ENCODE measurements at regions not wholly inside any gene's neighbourhood (a gene's known extent, or its start where the extent isn't known, plus 50 kb on each side); places are given as distances from the start of the nearest gene placed in this dataset.

DNA sequence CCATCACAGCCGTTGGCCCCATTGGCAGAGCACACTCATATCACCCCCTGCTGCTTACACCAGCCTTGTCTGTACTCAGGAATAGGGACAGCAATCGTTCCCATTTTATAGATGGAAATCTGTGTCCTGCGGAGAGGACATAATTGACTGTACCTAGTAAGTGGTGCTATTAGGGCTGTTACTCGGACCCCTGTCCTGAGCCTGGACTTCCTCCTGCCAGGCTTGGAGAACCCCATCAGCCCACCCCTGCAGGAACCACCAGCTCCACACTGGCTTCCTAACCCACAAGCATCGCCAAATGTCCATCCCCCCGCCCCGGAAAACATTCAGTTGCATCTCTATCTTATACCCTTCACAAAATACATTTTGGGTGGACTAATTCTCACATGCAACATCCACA is 139.8 kb upstream of the RET start:
- Histone ChIP-seq H3K36me3 (ENCODE audit: insufficient read depth, low read length) (no peaks in the 10 kb centered on the region), H3K9me3 (ENCODE audit: control insufficient read depth in 1 of 2, insufficient read depth in 1 of 2, low read length in 2 of 2) (peaks cover 0 to 13% of the 10 kb centered on the region in 2 experiments), H3K27me3 (ENCODE audit: control insufficient read depth in 1 of 2, insufficient read depth in 2 of 2, low read length in 2 of 2) (peaks cover 4 to 15% of the 10 kb centered on the region in 2 experiments), H3K4me1 (ENCODE audit: insufficient read depth, low read length) (peaks cover 24% of the 10 kb centered on the region), H3K4me3 (ENCODE audit: low read length) (no peak overlapping the region), H3K27ac (ENCODE audit: low read depth in 1 of 2, low read length in 2 of 2) (no peak overlapping the region)
- intact Hi-C loops (cut with DNase I, micrococcal nuclease), result loop anchor here in 1 of 2 experiments (10.0 kb wide), 1 partner anchor 198 kb away; the partner anchor contains the start of gene CSGALNACT2
- ChIA-PET CTCF (no interaction called here), POLR2A (no interaction called here)
- TF ChIP-seq, protein P1, sequence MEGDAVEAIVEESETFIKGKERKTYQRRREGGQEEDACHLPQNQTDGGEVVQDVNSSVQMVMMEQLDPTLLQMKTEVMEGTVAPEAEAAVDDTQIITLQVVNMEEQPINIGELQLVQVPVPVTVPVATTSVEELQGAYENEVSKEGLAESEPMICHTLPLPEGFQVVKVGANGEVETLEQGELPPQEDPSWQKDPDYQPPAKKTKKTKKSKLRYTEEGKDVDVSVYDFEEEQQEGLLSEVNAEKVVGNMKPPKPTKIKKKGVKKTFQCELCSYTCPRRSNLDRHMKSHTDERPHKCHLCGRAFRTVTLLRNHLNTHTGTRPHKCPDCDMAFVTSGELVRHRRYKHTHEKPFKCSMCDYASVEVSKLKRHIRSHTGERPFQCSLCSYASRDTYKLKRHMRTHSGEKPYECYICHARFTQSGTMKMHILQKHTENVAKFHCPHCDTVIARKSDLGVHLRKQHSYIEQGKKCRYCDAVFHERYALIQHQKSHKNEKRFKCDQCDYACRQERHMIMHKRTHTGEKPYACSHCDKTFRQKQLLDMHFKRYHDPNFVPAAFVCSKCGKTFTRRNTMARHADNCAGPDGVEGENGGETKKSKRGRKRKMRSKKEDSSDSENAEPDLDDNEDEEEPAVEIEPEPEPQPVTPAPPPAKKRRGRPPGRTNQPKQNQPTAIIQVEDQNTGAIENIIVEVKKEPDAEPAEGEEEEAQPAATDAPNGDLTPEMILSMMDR (IDR thresholded peaks at IDR 0.05), result no peak
- H3K27ac Mint-ChIP-seq, result no peak overlapping the region
- peaks cover 13% of the 10 kb centered on the region for H3K27me3 Mint-ChIP-seq
- H3K9me3 Mint-ChIP-seq, result no peaks in the 10 kb centered on the region
- ATAC-seq (ENCODE audit: poor library complexity), result no peak
- H3K4me3 Mint-ChIP-seq, result no peak overlapping the region
- H3K36me3 Mint-ChIP-seq (ENCODE audit: low read depth), result no peaks in the 10 kb centered on the region
- H3K4me1 Mint-ChIP-seq (ENCODE audit: low read depth), result peaks cover 16% of the 10 kb centered on the region
- DNase-seq, result no peak

DNA sequence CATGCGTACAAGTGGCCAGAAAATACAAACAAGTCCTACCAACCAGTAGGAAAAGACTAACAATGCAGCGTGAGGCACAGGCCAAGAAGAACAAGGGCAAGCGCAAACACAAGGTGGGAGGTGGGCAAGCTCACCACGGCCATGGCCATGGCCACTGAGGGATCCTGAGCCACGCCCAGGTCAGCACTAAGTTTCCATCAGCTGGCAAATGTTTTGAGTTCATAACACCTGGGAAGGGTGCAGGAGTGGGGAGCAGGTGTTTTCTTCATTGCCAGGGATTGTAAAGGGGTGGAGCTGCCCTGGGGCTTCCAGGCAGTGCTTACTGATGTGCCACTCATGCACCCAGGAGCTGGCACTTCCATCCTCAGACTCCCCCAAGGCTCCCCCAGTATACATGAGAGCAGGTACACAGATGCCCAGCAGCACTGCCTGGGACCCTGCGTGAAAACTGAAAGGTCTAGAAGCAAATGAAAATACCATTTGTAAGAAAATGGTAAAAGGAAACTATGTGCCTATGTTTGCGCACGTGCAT is 139.2 kb upstream of the RET start:
- Mint-ChIP-seq H3K4me1 (ENCODE audit: low read depth) (peaks cover 11% of the 10 kb centered on the region), H3K9me3 (no peaks in the 10 kb centered on the region), H3K27me3 (peaks cover 13% of the 10 kb centered on the region), H3K27ac (no peak overlapping the region), H3K4me3 (no peak overlapping the region), H3K36me3 (ENCODE audit: low read depth) (no peaks in the 10 kb centered on the region)
- peaks cover 0 to 13% of the 10 kb centered on the region in 2 experiments for H3K9me3 ChIP-seq (ENCODE audit: control insufficient read depth in 1 of 2, insufficient read depth in 1 of 2, low read length in 2 of 2)
- TF ChIP-seq, protein P1 (IDR thresholded peaks at IDR 0.05), result no peak
- CTCF ChIA-PET, result no interaction called here
- H3K27ac ChIP-seq (ENCODE audit: low read depth in 1 of 2, low read length in 2 of 2), result no peak overlapping the region
- DNase-seq (no peak), ATAC-seq (ENCODE audit: poor library complexity) (no peak)
- POLR2A ChIA-PET, result no interaction called here
- no peaks in the 10 kb centered on the region for H3K36me3 ChIP-seq (ENCODE audit: insufficient read depth, low read length)
- H3K4me3 ChIP-seq (ENCODE audit: low read length), result no peak overlapping the region
- peaks cover 19% of the 10 kb centered on the region for H3K4me1 ChIP-seq (ENCODE audit: insufficient read depth, low read length)
- H3K27me3 ChIP-seq (ENCODE audit: control insufficient read depth in 1 of 2, insufficient read depth in 2 of 2, low read length in 2 of 2), result peaks cover 4 to 15% of the 10 kb centered on the region in 2 experiments
- intact Hi-C loops (cut with DNase I, micrococcal nuclease), result loop anchor here in 1 of 2 experiments (10.0 kb wide), 1 partner anchor 197 kb away; the partner anchor contains the start of gene CSGALNACT2

DNA sequence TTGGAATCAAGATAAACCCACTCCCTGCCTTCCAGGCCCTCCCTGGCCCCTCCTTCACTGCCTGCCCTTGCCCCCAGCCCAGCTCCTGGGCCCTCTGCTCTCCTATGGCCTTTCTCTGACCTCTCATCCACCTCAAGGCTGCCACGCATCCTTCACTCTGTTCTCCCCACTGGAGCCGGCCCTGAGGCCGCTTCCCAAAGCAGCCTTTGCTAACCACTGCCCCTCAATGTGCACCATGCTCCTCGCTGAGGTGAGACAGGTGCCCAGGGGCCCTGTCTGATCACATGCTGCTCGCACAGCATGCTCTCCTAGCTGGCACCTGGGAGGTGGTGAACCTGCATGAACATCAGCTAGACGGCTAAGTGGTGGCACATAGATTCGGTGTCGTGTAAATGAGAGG is 138.5 kb upstream of the RET start:
- Mint-ChIP-seq H3K4me1 (ENCODE audit: low read depth) (peaks cover 11% of the 10 kb centered on the region), H3K36me3 (ENCODE audit: low read depth) (no peaks in the 10 kb centered on the region), H3K9me3 (no peaks in the 10 kb centered on the region), H3K27me3 (peaks cover 13% of the 10 kb centered on the region), H3K27ac (no peak overlapping the region), H3K4me3 (no peak overlapping the region)
- no peak for DNase-seq
- POLR2A ChIA-PET, result no interaction called here
- ATAC-seq (ENCODE audit: poor library complexity), result no peak
- H3K4me1 ChIP-seq (ENCODE audit: insufficient read depth, low read length), result peaks cover 14% of the 10 kb centered on the region
- TF ChIP-seq, protein P1 (IDR thresholded peaks at IDR 0.05), result no peak
- no peak overlapping the region for H3K27ac ChIP-seq (ENCODE audit: low read depth in 1 of 2, low read length in 2 of 2)
- peaks cover 4 to 15% of the 10 kb centered on the region in 2 experiments for H3K27me3 ChIP-seq (ENCODE audit: control insufficient read depth in 1 of 2, insufficient read depth in 2 of 2, low read length in 2 of 2)
- peaks cover 0 to 11% of the 10 kb centered on the region in 2 experiments for H3K9me3 ChIP-seq (ENCODE audit: control insufficient read depth in 1 of 2, insufficient read depth in 1 of 2, low read length in 2 of 2)
- no peaks in the 10 kb centered on the region for H3K36me3 ChIP-seq (ENCODE audit: insufficient read depth, low read length)
- intact Hi-C loops (cut with DNase I, micrococcal nuclease), result loop anchor here in 1 of 2 experiments (10.0 kb wide), 1 partner anchor 196 kb away; the partner anchor contains the start of gene CSGALNACT2
- H3K4me3 ChIP-seq (ENCODE audit: low read length), result no peak overlapping the region
- CTCF ChIA-PET, result no interaction called here
